HG03097 (cell line): ENCODE measurements at regions not wholly inside any gene's neighbourhood (a gene's known extent, or its start where the extent isn't known, plus 50 kb on each side); places are given as distances from the start of the nearest gene placed in this dataset.
"Not testable (repeated sequence)": the region's sequence is repeated elsewhere in the genome, so short reads cannot be mapped to it uniquely, and the experiment has no call there.

Experiments used
- ATAC-seq: cut with Tn5 transposase; IDR thresholded peaks from one replicate; pipeline ENCODE4 v1.9.1; 2021; ENCODE audit not compliant: unreplicated experiment, low FRiP score

DNA sequence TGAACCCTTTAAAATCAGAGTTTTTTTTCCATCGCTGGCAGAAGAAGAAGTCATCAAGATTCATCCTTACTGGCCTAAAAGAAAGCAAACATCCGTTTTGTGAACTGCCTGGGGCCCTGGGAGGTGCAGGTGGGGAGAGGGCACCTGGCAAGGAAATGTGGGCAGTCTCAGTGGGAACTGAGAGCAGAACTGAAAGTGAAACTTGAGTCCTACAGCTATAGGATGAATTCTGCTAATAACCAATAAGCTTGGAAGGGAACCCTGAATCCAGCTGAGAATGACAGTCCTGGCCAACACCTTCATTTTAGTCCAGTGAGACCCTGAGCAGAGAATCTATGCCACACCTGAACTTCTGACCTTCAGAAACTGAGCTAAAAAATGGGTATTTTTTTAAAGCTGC lies 130.1 kb upstream of the ASCC3 start:
- ATAC-seq = peak; percentile 99

GRCh38 chr6:101013612-101014195 lies 132.6 kb upstream of the ASCC3 start:
- no peak for ATAC-seq

DNA sequence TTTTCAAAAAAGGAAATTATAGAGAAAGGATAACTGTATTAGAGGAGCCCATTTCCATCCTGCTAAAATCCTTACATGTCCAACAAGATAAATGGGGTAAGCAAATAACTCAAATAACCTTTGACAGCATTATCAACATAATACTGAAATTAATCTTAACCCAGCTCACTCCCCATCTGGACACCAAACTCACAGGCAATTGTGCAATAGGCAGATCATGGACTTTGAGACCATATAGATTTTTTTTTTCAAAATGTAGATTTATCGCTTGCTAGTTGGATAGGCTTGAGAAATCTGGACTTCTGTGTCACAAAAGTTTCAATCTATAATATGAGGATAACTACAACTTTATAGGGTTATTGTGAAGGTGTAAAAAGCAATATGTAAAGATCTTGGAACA lies 134.4 kb upstream of the ASCC3 start:
- ATAC-seq = no peak

GRCh38 chr6:101016163-101016562 lies 135.0 kb upstream of the ASCC3 start:
- ATAC-seq = no peak

- no peak for ATAC-seq
Observed at GRCh38 chr6:101018157-101018556, 137.0 kb upstream of the ASCC3 start.

GRCh38 chr6:101021504-101021903 lies 140.4 kb upstream of the ASCC3 start:
- ATAC-seq = no peak

DNA sequence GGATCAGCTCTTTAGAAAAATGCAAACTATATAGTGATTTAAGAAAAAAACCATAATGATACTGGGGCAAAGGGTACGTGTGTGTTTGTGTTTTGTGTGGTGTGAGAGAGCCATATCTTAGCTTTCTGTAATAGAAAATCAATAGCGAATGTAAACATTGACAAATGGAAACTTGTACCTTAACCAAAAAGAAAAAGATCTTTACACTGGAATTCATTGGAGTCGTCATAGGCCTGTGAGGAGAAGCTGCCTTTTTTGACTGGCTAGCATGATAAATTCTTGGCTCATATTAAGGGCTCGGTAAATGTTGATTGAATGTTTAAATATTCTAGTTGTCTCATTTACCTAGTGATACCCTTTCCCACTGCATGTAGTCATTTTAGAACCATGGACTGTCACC lies 161.8 kb upstream of the ASCC3 start:
- ATAC-seq = no peak

DNA sequence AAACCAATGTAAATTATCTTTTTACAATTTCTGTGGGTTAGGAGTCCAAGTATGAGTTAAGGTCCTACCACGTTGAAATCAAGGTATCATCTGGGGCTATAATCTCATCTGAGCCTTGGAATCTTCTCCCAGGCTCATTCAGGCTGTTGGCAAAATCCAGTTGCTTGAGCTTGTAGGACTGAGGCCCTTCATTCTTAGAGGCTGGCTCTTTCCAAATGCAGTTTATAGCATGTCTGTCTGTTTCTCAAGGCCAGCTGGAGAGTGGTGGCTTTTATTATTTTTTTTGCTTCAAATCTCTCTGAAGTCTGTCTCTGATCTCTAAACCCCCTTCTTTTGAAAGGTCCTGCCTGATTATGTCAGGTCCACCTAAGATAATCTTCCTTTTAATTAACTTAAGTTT lies 177.2 kb upstream of the ASCC3 start:
- no peak for ATAC-seq

GRCh38 chr6:101066481-101066880 lies 185.4 kb upstream of the ASCC3 start:
- no peak for ATAC-seq

- no peak for ATAC-seq
Observed at GRCh38 chr6:101069191-101069795, 188.2 kb upstream of the ASCC3 start.

- no peak for ATAC-seq
Observed at GRCh38 chr6:101070044-101070608, 189.0 kb upstream of the ASCC3 start.

GRCh38 chr6:101077344-101077743 lies 196.2 kb upstream of the ASCC3 start:
- no peak for ATAC-seq

GRCh38 chr6:101079696-101080270 lies 198.7 kb upstream of the ASCC3 start:
- no peak for ATAC-seq

GRCh38 chr6:101080597-101080996 lies 199.5 kb upstream of the ASCC3 start:
- no peak for ATAC-seq

GRCh38 chr6:101083533-101084175 lies 202.5 kb upstream of the ASCC3 start:
- ATAC-seq = no peak

GRCh38 chr6:101085327-101085726 lies 204.2 kb upstream of the ASCC3 start:
- ATAC-seq = no peak

- no peak for ATAC-seq
Observed at GRCh38 chr6:101086473-101086872, 205.3 kb upstream of the ASCC3 start.

GRCh38 chr6:101088594-101088993 lies 207.5 kb upstream of the ASCC3 start:
- ATAC-seq = no peak

- ATAC-seq = no peak
Observed at GRCh38 chr6:101089640-101090039, 208.5 kb upstream of the ASCC3 start.

- ATAC-seq = no peak
Observed at GRCh38 chr6:101090281-101090680, 209.2 kb upstream of the ASCC3 start.

- not testable (repeated sequence) for ATAC-seq
Observed at GRCh38 chr6:101098605-101099004, 217.5 kb upstream of the ASCC3 start.

- ATAC-seq = no peak
Observed at GRCh38 chr6:101102702-101103101, 221.6 kb upstream of the ASCC3 start.
